RWPE1 (cell line): ENCODE measurements at regions not wholly inside any gene's neighbourhood (a gene's known extent, or its start where the extent isn't known, plus 50 kb on each side); places are given as distances from the start of the nearest gene placed in this dataset.

ENCODE experiments used
- CTCF ChIA-PET: fragments of 350-600 bp; sonication (Branson Sonifier 250); formaldehyde crosslinking; extraction: SDS; loops from one replicate; lab custom pipeline; 2021; lab: Yijun Ruan, JAX
- POLR2A ChIA-PET: fragments of 400-600 bp; formaldehyde crosslinking; extraction: SDS; loops from one replicate; lab custom pipeline; 2020; ENCODE audit warnings: antibody characterized with exemption; ENCODE audit not compliant: low non-redundant PET; lab: Yijun Ruan, JAX
- DNase-seq: peaks from one replicate; pipeline ENCODE4 v3.0.0; 2012; ENCODE audit warnings: low spot score
- H3K27ac ChIP-seq: fragments of 450-650 bp; 2 replicates; pipeline ENCODE4 v1.5.1; 2017
- TF ChIP-seq, protein P1 (sequence below): fragments of 450-650 bp; conservative IDR thresholded peaks from 2 replicates; pipeline ENCODE4 v1.5.1; 2017; ENCODE audit warnings: low read depth, mild to moderate bottlenecking

DNA sequence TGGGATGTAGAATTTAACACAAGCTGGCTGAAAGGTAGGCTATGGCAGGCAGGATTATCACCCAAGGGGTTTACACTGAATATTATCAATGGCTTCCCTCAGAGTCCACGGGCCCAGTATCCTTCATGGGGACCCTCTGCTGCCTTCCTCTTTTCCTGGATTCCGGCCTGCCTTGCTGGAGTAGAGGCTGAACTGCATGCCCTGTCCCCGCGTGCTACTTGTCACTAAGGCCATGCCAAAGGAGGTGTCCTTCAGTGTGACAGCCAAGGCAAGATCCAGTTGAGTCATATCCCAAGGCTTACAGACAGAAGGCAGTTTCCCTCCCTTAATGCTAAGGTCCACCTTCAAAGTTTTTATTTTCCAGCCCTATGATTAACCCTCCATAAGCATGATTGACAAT, 156.3 kb downstream of the CYP26B1 start:
- H3K27ac ChIP-seq = no peak overlapping the region
- ChIA-PET POLR2A (no interaction called here), CTCF (no interaction called here)
- TF ChIP-seq, protein P1, sequence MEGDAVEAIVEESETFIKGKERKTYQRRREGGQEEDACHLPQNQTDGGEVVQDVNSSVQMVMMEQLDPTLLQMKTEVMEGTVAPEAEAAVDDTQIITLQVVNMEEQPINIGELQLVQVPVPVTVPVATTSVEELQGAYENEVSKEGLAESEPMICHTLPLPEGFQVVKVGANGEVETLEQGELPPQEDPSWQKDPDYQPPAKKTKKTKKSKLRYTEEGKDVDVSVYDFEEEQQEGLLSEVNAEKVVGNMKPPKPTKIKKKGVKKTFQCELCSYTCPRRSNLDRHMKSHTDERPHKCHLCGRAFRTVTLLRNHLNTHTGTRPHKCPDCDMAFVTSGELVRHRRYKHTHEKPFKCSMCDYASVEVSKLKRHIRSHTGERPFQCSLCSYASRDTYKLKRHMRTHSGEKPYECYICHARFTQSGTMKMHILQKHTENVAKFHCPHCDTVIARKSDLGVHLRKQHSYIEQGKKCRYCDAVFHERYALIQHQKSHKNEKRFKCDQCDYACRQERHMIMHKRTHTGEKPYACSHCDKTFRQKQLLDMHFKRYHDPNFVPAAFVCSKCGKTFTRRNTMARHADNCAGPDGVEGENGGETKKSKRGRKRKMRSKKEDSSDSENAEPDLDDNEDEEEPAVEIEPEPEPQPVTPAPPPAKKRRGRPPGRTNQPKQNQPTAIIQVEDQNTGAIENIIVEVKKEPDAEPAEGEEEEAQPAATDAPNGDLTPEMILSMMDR = no peak
- no peak for DNase-seq

- TF ChIP-seq, protein P1 = no peak
- DNase-seq = no peak
- CTCF ChIA-PET = no interaction called here
- no peak overlapping the region for H3K27ac ChIP-seq
- POLR2A ChIA-PET = no interaction called here
Observed at GRCh38 chr2:71990826-71991225, 156.8 kb downstream of the CYP26B1 start.

GRCh38 chr2:71990122-71990521, 157.5 kb downstream of the CYP26B1 start:
- no peak for DNase-seq
- H3K27ac ChIP-seq = no peak overlapping the region
- ChIA-PET POLR2A (no interaction called here), CTCF (interaction anchor here (0.7 kb wide), 1 partner anchor 88 kb away, joined by 4 read pairs; no protein-coding TSS in a partner anchor)
- TF ChIP-seq, protein P1 = no peak

- no peak overlapping the region for H3K27ac ChIP-seq
- CTCF ChIA-PET = interaction anchor here (0.7 kb wide), 1 partner anchor 88 kb away, joined by 4 read pairs; no protein-coding TSS in a partner anchor
- no peak for DNase-seq
- TF ChIP-seq, protein P1 = no peak
- POLR2A ChIA-PET = no interaction called here
Observed at GRCh38 chr2:71989671-71990070, 158.0 kb downstream of the CYP26B1 start.

GRCh38 chr2:71988170-71988569, 159.5 kb downstream of the CYP26B1 start:
- ChIA-PET POLR2A (no interaction called here), CTCF (interaction anchor here (0.6 kb wide), 1 partner anchor 199 kb away, joined by 3 read pairs; no protein-coding TSS in a partner anchor)
- TF ChIP-seq, protein P1 = no peak
- DNase-seq = no peak
- H3K27ac ChIP-seq = no peak overlapping the region

DNA sequence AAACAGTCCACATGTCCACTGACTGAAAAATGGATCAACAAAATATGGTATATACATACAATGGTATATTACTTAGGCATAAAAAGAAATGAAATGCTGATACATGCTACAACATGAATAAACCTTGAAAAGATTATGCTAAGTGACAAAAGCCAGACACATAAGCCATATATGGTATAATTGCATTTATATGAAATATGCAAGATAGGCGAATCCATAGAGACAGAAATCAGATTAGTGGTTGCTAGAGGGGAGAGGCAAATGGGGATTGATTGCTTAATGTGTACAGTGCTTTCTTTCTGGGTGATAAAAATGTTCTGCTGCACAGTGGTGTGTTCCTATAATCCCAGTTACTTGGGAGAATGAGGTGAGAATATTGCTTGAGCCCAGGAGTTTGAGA, 171.0 kb downstream of the CYP26B1 start:
- no peak for DNase-seq
- TF ChIP-seq, protein P1 = no peak
- CTCF ChIA-PET = no interaction called here
- POLR2A ChIA-PET = no interaction called here
- no peak overlapping the region for H3K27ac ChIP-seq
